NCI-H1417 (cell line): ENCODE measurements at regions not wholly inside any gene's neighbourhood (a gene's known extent, or its start where the extent isn't known, plus 50 kb on each side); places are given as distances from the start of the nearest gene placed in this dataset.

ENCODE experiments used
- DNase-seq, 3 experiments: peaks; one replicate each; lab custom pipeline; 2025; lab: John Stamatoyannopoulos, UW

GRCh38 chr11:116442238-116442752, 330.5 kb downstream of the BUD13 start:
- no peak for DNase-seq

- DNase-seq, result no peak
These were observed 333.5 kb downstream of the BUD13 start for GRCh38 chr11:116439361-116439677.

GRCh38 chr11:116438651-116439360, 334.0 kb downstream of the BUD13 start:
- DNase-seq, result no peak

- DNase-seq, result no peak
These were observed 337.8 kb downstream of the BUD13 start for GRCh38 chr11:116434986-116435385.

- DNase-seq, result no peak
These were observed 340.5 kb downstream of the BUD13 start for GRCh38 chr11:116432301-116432700.

GRCh38 chr11:116431842-116432241, 340.9 kb downstream of the BUD13 start:
- DNase-seq, result no peak

GRCh38 chr11:116428638-116428975, 344.2 kb downstream of the BUD13 start:
- DNase-seq, result no peak

- DNase-seq, result peak in 2 of 3 experiments; percentile 55 to 57
These were observed 344.7 kb downstream of the BUD13 start for GRCh38 chr11:116427903-116428637.

GRCh38 chr11:116427337-116427902, 345.4 kb downstream of the BUD13 start:
- DNase-seq, result no peak

- no peak for DNase-seq
These were observed 346.0 kb downstream of the BUD13 start for GRCh38 chr11:116426761-116427160.

GRCh38 chr11:116424615-116425261, 348.0 kb downstream of the BUD13 start:
- no peak for DNase-seq

GRCh38 chr11:116422956-116423600, 349.7 kb downstream of the BUD13 start:
- DNase-seq, result peak in 1 of 3 experiments; percentile 20

- no peak for DNase-seq
These were observed 350.2 kb downstream of the BUD13 start for GRCh38 chr11:116422556-116422955.

- DNase-seq, result peak in 2 of 3 experiments; percentile 56 to 66
These were observed 351.1 kb downstream of the BUD13 start for GRCh38 chr11:116421529-116422185.

- peak in 1 of 3 experiments; percentile 63 for DNase-seq
These were observed 351.8 kb downstream of the BUD13 start for GRCh38 chr11:116420770-116421528.

GRCh38 chr11:116420030-116420429, 352.8 kb downstream of the BUD13 start:
- no peak for DNase-seq

GRCh38 chr11:116418388-116419041, 354.3 kb downstream of the BUD13 start:
- no peak for DNase-seq

- no peak for DNase-seq
These were observed 355.9 kb downstream of the BUD13 start for GRCh38 chr11:116416852-116417251.

GRCh38 chr11:116415095-116415494, 357.7 kb downstream of the BUD13 start:
- DNase-seq, result peak in 2 of 3 experiments; percentile 71 to 93

GRCh38 chr11:116414357-116414880, 358.4 kb downstream of the BUD13 start:
- DNase-seq, result no peak
